K562 (cell line): ENCODE measurements at regions not wholly inside any gene's neighbourhood (a gene's known extent, or its start where the extent isn't known, plus 50 kb on each side); places are given as distances from the start of the nearest gene placed in this dataset.

Source experiments
- POLR2A ChIP-seq: fragments of 450-650 bp; conservative IDR thresholded peaks from 2 replicates; pipeline ENCODE4 v1.6.1; 2016
- SMARCA4 ChIP-seq: fragments of 450-650 bp; IDR thresholded peaks from 2 replicates; pipeline ENCODE4 v1.6.1; 2016
- TARDBP ChIP-seq: fragments of 450-650 bp; IDR thresholded peaks from 2 replicates; pipeline ENCODE4 v1.6.1; 2016
- ZFP36 ChIP-seq: fragments of 150-350 bp; IDR thresholded peaks from 2 replicates; pipeline ENCODE4 v1.6.1; 2018; ENCODE audit warnings: low read length, low read depth; ENCODE audit not compliant: partially characterized antibody

- TF ChIP-seq ZFP36 (no peak), SMARCA4 (no peak), POLR2A (no peak), TARDBP (no peak)
Measured at GRCh38 chr3:192082730-192083660, 622.0 kb downstream of the PYDC2 start.
